ENCODE measurements at regions not wholly inside any gene's neighbourhood (a gene's known extent, or its start where the extent isn't known, plus 50 kb on each side); places are given as distances from the start of the nearest gene placed in this dataset.
"Not testable (repeated sequence)": the region's sequence is repeated elsewhere in the genome, so short reads cannot be mapped to it uniquely, and the experiment has no call there.

DNA sequence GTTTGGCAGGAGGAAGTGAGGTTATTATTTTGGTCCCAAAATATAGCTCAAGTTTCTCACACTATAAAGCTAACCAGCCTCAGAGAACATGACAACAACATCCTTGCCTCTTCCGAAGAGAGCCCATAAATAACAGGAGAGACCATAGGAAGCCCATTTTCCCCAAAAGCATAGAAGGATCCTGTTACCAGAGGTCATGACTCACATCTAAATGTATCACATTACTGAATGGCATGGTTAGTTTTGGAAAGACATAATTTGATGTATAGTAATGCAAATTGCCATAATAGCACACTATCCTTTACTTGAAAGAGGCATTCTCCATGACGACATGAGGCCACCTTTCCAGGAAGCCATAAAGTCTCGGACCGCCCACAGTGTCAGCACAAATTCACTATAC is 238.8 kb upstream of the GRIA3 start:
- intact Hi-C loops (cut with DNase I), result no loop called here
- DNase-seq, result no peak

DNA sequence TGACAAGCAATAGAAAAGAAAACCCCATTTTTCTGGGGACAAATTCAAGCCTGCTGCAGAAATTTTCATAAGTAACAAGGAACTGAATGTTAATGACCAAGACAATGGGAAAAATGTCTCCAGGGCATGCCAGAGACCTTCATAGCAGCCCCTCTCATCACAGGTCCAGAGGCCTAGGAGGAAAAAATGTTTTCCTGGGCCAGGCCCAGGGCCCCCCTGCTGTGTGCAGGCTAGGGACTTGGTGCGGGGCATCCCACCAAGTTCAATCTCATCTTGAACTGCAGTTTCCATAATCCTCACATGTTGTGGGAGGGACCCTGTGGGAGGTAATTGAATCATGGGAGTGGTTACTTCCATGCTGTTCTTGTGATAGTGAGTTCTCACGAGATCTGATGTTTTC is 211.5 kb upstream of the GRIA3 start:
- DNase-seq, result no peak
- intact Hi-C loops (cut with DNase I), result no loop called here

DNA sequence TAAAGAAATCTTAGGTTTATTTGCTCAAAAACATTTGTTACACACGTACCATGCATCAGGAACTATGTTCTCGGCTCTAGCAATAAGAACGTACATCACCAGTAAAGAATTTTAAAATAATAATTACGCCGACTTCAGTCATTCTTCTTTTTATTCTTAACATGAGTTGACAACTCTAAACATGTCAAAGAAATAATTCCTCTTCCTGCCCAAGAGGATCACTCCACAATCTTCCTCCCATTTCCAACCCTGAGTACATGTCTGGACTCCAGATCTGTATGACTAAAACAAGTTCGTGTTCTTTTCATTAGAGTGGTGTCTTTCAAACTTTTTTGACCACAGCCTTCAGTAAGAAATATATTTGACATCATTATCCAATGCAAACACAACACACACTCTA is 201.6 kb upstream of the GRIA3 start:
- intact Hi-C loops (cut with DNase I), result no loop called here
- no peak for DNase-seq

DNA sequence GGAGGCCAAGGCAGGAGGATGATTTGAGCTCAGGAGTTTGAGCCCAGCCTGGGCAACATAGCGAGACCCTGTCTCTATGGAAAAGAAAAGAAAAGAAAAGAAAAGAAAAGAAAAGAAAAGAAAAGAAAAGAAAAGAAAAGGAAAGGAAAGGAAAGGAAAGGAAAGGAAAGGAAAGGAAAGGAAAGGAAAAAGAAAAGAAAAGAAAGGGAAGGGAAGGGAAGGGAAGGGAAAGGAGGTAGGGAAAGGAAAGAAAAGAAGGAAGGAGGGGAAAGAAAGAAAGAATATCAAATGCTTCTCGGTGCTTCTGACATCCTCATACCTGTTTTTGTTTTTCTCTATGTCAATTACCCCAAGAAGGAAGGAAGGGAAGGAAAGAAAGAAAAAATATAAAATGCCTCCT is 181.2 kb upstream of the GRIA3 start:
- intact Hi-C loops (cut with DNase I); DNase-seq: not testable (repeated sequence)

DNA sequence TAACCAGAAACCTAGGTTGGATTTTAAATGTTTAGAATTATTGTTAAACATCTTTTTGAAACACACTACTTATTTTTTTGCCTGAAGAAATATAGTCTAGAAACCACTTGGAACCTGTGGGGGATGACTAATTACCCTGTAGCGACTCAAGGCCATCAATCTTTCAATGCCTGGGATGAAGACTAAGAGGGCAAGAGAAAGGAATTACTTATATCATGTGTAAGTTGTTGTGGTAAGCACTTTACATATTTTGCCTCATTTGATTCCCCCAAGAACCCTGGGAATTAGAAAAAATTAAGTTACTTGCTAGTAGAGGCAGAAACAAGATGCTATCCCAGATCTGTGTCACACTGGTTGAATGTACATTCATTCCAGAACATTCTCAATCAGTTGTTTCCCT is 170.9 kb upstream of the GRIA3 start:
- intact Hi-C loops (cut with DNase I), result no loop called here
- no peak for DNase-seq

DNA sequence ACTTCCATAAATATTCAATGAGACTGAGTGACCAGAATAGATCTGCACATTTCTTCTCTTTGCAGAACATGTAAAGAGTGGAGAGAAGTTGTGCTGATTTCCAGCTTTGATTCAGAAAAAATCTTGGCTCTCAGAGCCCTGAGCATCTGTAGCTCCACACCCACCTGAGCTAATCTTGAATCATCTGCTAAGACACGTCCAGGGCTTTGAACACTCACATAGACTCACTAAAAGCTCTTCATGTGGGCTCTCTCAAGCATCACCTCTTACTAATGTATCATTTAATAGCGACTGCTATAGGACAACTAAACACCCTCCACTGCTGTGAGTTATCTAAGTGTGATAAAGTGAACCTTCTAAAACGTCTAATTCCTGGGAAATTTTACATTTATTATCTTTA is 147.7 kb upstream of the GRIA3 start:
- DNase-seq, result peak in 3 of 10 donors; percentile 6 to 8 (median 8)
- intact Hi-C loops (cut with DNase I), result no loop called here

DNA sequence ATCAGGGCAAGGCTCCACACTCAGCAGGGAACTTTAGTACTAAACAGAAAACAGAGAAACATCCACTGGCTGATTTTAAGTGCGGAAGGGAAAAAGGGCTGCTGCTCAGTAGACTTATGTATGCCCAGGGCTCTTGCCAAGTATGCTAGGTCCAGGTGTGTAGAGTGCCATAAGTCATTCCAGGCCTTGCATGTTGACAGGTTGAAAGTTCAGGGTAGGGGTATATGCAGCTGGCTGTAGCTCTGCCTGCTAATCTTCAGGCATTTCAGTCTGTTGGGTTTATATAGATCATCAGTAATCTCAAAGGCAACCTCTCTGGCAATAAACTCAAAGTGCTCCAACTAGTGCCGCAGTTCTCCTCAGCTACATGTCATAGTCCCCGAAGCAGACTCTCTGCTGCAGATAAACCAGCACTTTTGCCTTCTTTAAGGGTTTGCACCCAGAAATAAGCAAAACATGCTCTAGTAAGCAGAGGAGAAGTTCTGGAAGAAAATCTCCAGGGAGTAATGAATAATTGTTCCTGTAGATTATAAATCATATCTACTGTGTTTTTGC is 134.9 kb upstream of the GRIA3 start:
- DNase-seq, result no peak
- intact Hi-C loops (cut with DNase I), result no loop called here

DNA sequence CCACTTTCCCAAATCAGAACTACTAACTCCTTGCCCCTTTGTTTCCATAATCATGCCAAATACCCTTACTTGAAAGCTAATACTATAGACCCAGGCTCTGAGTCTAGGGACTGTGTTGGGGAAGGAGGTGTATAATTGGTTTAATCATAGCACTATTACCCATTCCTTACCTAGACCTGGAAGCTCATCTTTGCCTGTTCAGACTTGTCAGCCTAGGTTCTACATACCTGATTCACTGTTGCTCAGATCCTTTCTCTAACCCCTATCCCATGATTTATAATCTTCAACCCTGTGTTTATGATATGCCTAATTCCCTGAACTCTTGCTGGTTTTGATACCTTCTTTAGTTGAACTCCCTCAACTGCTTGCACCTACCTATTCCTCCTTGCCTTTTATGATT is 123.1 kb upstream of the GRIA3 start:
- intact Hi-C loops (cut with DNase I), result no loop called here
- DNase-seq, result no peak

DNA sequence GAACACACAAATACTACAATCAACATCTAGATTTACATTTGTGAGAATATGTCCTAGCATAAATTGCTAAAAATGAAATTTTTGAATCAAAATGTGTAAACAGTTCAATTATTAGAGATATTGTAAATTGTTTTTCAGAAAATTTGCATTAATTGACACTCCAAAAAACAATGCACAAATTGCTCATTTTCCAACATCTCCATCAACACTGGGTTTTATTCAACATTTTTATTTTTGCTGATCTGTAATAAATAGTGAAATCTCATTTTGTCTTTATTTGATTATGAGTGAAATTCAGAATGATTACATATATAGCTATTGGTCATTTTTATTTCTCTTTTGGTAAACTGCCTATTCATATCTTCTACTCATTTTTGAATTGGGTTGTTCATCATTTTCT is 120.0 kb upstream of the GRIA3 start:
- intact Hi-C loops (cut with DNase I), result no loop called here
- no peak for DNase-seq

DNA sequence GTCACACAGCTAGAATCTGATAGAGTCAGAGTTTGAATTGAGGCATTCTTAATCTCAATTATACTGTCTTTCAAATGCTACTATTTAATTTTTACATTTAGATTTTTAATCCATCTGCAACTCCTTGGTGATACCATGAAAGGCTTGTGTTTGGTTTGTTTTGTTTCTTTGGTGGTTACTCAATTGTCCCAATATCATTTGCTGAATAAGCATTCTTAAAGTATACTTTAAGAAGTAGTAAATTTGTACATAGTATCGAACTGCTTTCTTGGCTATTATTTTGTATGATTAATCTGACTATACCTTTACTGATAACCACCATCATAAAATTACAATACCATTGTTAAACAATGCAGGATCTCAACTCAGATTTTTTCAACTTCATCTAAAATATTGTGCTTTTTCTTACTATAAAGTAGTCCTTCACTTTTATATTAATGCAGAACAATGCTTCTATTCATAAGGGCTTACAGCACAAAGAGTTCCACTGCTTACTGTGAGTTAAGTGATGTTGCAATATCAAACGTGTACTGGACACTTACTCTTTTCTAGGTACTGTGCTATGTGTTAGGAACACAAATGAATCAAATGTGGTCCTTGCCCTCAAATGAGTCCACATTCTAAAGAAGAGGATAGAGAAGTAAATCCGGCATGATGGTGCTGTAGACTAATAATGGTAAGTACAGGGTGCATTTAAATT is 111.2 kb upstream of the GRIA3 start:
- intact Hi-C loops (cut with DNase I), result no loop called here
- no peak for DNase-seq

DNA sequence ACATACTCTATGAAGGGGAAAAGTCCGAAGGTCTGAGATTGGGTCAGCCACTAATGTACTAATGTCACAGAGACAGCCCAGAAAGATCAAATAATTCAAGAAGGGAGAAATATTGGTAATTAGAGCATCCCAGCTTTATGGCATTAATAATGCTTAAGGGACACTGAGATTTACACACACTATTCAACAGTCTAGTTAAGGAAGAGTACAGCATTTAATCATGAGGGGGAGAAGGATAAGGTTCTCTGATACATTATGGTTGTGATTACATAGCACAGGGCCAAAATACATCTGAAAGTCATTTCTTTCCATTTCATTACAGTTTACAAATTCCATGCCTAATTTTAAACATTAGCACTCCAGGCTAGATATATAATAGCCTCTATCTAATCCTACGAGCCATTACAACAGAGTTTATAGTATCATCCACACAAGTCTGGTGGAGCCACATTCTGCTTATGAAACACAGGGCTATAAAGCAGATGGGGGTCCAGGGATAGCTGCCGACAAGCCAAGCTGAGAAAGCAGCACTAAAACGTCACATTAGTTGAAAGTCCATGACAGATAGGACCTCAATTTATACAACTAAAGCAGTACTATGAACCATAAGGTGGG is 108.0 kb upstream of the GRIA3 start:
- no peak for DNase-seq
- intact Hi-C loops (cut with DNase I), result no loop called here

DNA sequence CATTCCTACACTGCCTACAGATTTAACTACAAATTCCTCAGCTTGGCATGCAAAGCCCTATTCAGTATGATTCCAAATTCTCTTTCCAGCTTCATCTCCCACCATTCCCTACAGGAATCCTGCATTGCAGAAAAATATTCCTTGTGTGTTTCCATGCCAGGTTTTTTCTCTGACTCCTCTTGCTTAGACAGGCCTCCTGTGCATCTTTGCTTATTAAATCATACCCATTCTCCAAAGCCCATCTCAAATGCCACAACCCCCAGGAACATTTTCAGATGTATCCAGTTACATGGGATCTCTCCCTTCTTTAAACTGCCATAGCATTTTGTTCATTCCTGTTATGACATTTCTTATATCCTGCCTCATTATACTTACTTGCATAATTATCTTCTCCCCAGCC is 106.4 kb upstream of the GRIA3 start:
- no peak for DNase-seq
- intact Hi-C loops (cut with DNase I), result no loop called here

DNA sequence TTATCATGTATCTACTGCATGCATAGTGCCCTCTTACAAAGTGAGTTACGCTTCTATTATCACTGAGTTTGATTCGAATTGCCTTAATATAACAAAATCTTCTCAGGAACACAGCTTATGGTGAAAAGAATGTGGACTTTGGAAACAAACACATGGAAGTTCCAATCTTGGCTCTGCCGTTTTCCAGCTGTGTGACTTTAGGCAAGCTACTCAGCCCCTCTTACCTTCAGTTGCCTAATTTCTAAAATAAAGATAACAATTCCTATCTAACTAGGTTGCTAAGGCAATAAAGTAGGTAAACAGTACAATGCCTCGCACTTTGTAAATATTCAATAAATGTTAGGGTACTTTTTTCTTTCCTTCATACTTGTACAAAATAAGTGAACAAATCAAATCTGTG is 104.0 kb upstream of the GRIA3 start:
- intact Hi-C loops (cut with DNase I), result no loop called here
- no peak for DNase-seq

DNA sequence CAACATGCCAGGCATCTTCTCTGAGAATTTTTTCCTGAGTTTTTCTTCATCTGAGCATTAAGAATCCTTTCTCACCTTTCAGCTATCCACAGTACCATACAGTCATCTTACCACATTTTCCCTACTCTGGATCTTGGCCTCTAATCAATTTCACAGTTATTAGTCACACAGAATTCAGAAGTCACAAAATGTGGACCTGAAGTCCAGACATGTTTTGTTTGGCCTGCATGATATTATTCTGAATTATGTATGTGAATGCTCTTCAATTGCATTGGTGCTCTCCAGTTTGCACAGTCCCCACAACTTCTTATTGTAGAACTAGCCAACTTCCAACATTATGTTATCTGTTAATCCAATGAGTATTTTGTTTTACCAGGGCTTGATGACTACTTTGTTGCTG is 102.3 kb upstream of the GRIA3 start:
- DNase-seq, result no peak
- intact Hi-C loops (cut with DNase I), result no loop called here

DNA sequence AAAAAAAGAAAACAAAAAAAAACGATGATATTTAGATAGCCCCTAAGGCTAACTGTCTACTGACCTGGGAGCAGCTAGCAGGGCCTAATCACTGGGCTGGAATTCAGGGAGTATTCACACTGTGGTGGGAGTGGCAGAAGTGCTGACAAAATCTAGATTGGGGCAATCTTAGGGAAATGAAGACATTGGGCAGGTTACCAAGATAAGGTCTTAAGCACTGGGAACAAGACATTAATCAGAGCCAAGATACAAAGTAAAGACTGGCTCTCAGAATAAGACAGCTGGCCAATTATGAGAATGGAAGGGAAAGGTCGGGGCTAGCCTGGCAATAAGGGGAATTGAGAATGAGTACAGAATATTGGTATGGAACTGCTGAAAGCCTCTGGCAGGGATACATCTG is 100.2 kb upstream of the GRIA3 start:
- intact Hi-C loops (cut with DNase I), result no loop called here
- DNase-seq, result no peak

DNA sequence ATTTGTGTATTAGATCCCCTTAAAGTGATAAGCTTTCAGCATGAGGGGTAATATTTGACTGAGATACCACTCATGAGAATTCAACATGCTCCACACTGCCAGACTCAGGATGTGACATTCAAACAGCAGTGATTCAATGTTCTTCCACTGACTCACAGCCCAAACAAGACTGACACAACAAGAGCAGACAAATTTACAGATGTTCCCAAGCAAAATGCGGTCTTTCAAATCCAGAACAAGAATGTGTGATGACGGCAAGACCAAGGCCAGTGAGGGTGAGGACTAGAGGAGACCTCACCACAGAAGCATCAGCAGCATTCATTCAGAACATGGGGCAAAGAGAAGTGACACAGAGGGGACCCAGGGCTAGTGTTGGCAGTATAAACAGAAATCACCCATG is 99.3 kb upstream of the GRIA3 start:
- intact Hi-C loops (cut with DNase I), result no loop called here
- no peak for DNase-seq

DNA sequence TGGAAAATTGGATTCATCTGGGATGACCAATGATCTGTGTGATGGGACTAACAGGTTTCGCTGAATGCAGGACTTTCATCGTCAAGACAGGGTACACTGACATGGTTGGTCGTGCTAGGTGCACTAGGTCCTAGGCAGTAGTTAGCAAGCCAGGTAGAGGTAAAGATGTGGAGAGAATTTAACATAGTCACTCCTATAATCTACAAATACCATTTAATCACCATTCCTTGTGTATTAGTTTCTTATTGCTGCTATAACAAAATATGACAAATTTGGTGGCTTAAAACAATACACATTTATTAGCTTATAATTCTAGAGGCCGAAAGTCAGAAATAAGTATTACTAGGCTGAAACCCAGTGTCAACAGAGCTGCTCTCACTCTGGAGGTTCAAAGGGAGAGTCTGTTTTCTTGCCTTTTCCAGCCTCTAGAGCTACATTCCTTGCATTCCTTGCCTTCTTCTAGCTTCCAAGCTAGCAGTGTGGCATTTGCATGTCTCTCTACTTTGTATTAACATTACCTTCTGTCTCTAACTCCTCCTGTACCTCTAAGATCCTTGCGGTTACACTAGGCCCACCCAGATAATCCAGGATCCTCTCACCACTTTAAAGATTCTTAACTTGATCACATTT is 98.7 kb upstream of the GRIA3 start:
- DNase-seq, result no peak
- intact Hi-C loops (cut with DNase I), result no loop called here

DNA sequence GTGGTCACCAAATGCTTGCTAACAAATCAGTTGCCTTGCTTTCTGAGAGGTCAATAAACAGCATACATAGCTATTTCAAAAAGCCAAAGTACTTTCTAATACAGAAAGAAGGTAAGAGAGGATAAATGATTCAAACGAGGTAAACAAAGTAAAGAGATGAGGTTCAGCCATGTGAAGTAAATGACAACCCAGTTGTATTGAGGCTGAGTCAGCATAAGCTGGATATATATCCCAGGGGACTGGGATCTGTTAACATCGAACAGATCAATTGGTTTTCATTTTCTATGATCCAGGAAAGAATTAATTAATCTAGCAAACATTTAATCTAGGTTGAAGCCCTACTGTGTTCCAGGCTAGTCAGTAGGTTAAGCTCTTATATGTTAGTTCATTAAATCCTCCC is 97.3 kb upstream of the GRIA3 start:
- intact Hi-C loops (cut with DNase I), result no loop called here
- no peak for DNase-seq

DNA sequence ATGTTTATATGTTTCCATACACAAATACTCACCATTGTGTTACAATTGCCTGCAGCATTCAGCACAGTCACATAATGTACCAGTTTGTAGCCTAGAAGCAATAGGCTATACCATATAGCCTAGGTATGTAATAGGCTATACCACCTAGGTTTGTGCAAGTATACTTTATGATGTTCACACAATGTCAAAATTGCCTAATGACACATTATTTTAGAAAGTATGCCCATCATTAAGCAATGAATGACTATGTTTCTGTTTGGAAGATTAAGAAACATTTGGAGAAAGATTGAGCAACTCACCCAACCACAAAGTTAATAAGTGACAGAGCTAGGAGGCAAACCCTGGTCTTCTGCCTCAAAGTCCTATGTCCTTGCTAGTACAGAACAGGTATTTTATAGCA is 96.8 kb upstream of the GRIA3 start:
- intact Hi-C loops (cut with DNase I), result no loop called here
- DNase-seq, result no peak

DNA sequence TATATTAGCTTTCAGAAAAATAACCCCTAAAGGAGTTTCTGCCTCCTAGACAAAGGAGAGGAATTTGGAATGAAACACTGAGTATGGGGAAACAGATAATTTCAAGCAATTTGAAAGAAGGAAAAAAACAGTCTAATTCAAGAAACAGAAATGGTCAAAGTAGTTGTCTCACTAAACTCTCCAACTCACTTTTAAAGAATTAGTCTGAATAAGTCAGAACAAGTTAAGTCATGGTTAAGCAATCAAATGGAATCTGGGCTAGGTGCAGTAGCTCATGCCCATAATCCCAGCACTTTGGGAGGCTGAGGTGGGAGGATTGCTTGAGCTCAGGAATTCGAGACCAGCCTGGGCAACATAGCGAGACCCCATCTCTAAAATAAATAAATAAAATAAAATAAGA is 95.7 kb upstream of the GRIA3 start:
- intact Hi-C loops (cut with DNase I), result no loop called here
- DNase-seq, result no peak

DNA sequence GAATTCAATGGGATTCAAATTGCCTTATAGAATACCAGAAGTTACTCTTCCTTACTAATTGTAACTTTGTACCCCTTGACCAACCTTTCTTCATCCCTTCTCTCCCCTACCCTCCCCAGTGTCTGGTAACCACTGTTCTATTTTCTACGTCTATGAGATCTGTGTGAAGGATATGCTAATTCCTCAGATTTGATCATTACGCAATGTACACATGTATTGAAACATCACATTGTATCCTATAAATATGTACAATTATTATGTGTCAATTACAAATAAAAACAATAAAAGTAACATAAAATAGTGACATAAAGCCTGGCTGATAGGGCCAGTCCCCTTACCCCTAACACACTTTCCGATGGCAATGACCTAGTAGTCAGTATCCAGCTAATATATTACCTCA is 95.1 kb upstream of the GRIA3 start:
- intact Hi-C loops (cut with DNase I), result no loop called here
- DNase-seq, result no peak

DNA sequence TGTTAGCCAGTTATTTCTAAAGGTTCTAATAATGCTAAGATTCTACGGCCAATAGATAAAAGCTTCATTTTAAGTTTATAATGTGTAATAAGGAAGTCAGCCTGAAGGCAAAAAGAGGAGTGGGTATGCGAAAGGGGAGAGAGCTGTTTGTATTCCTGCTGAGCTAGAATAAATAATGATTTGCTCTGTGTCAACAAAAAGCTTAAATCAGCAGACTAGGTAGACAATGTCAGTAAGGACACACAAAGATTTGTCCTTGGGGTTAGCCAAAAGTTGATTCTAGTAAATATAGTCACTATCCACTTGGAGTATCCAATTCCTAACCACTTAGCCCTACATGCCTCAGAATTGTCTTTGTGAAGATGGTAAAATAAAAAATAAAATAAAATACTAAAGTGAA is 90.3 kb upstream of the GRIA3 start:
- no peak for DNase-seq
- intact Hi-C loops (cut with DNase I), result no loop called here

Data from posterior cingulate gyrus (tissue), 11 donors.